Retinal pigment epithelial cell (primary cell): ENCODE measurements at regions not wholly inside any gene's neighbourhood (a gene's known extent, or its start where the extent isn't known, plus 50 kb on each side); places are given as distances from the start of the nearest gene placed in this dataset.
"Not testable (repeated sequence)": the region's sequence is repeated elsewhere in the genome, so short reads cannot be mapped to it uniquely, and the experiment has no call there.

ENCODE experiments used
- DNase-seq: peaks from one replicate; pipeline ENCODE4 v3.0.0-alpha.2; 2010; ENCODE audit warnings: low read depth
- H3K4me3 ChIP-seq: 2 replicates; pipeline ENCODE4 v1.5.1; 2011; ENCODE audit warnings: mild to moderate bottlenecking, low read length, control low read depth, moderate library complexity
- TF ChIP-seq, protein P1 (sequence below): conservative IDR thresholded peaks from 2 replicates; pipeline ENCODE4 v1.5.1; 2011; ENCODE audit warnings: low read depth, low read length, control low read depth, inconsistent platforms

DNA sequence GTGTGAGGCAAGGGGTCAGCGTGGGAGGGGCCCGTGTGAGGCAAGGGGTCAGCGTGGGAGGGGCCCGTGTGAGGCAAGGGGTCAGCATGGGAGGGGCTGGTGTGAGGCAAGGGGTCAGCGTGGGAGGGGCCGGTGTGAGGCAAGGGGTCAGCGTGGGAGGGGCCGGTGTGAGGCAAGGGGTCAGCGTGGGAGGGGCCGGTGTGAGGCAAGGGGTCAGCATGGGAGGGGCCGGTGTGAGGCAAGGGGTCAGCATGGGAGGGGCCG lies 119.2 kb downstream of the SEPTIN14 start:
- H3K4me3 ChIP-seq, DNase-seq: not testable (repeated sequence)

DNA sequence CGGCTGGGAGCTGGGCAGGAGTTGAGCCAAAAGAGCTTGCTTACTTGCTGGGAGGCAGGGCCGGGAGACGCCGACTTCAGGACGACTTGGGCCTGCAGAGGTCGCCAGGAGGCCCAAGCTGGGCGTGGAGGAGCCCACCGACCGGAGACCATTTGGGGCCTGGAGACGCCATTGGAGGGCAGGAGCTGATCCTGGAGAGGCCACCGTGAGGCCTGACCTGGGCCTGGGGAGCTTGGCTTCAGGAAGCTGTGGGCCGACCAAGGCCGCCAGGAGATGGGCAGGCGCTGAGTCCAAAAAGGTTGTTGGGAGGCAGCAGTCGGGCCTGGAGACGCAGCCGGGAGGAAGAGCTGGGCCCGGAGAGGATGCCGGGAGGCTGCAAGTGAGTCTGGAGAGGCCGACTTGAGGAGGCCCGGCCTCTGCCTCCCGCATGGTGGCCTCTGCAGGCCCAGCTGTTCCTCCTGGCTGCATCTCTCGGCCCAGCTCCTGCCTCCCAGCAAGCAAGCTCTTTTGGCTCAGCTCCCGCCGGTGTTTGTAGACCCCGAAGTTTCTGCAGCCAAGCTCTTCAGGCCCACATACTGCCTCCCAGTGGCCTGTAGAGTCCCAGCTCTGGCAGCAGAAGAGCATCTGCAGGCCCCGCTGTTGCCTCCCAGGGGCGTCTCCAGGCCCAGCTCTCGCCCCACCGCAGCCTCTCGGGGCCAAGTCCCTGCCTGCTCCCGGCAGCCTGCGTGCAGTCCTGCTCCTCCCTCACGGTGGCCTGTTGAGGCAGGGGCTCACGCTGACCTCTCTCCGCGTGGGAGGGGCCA lies 119.7 kb downstream of the SEPTIN14 start:
- H3K4me3 ChIP-seq, DNase-seq: not testable (repeated sequence)

DNA sequence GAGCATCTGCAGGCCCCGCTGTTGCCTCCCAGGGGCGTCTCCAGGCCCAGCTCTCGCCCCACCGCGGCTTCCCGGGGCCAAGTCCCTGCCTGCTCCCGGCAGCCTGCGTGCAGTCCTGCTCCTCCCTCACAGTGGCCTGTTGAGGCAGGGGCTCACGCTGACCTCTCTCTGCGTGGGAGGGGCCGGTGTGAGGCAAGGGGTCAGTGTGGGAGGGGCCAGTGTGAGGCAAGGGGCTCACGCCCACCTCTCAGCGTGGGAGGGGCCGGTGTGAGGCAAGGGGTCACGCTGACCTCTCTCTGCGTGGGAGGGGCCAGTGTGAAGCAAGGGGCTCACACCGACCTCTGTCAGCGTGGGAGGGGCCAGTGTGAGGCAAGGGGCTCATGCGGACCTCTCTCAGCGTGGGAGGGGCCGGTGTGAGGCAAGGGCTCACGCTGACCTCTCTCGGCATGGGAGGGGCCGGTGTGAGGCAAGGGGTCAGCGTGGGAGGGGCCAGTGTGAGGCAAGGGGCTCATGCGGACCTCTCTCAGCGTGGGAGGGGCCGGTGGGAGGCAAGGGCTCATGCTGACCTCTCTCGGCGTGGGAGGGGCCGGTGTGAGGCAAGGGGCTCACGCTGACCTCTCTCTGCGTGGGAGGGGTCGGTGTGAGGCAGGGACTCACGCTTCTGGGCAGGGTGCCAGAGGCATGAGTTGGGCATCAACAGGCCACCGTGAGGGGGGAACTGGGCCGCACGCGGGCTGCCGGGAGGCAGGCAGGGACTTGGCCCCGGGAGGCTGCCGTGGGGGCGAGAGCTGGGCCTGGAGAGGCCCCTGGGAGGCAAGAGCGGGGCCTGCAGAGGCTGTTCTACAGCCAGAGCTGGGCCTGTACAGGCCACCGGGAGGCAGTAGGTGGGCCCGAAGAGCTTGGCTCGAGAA lies 120.6 kb downstream of the SEPTIN14 start:
- not testable (repeated sequence) for DNase-seq, H3K4me3 ChIP-seq

DNA sequence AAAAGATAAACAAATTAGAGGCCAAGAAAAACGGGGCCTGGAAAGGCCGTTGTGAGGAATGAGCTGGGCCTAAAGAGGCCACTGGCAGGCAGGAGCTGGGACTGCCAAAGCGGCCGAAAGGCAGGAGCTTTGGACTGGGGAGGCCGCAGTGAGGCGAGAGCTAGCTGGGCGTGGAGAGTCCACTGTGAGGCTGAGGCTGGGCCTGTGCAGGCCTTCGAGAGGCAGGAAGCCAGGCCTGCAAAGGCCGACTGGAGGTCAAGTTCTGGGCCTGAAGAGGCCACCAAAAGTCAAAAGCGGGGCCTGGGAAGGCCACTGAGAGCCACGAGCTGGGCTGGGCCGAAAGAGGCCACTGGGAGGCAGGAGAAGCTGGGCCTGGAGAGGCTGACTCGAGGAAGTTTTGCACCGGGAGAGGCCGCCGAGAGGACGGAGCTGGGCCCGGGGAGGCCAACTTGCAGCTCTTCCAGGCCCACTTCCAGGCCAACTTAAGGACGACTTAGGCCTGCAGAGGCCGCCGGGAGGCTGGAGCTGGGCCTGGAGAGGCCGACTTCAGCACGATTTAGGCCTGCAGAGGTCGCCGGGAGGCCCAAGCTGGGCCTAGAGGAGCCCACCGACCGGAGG lies 121.8 kb downstream of the SEPTIN14 start:
- H3K4me3 ChIP-seq, DNase-seq: not testable (repeated sequence)

DNA sequence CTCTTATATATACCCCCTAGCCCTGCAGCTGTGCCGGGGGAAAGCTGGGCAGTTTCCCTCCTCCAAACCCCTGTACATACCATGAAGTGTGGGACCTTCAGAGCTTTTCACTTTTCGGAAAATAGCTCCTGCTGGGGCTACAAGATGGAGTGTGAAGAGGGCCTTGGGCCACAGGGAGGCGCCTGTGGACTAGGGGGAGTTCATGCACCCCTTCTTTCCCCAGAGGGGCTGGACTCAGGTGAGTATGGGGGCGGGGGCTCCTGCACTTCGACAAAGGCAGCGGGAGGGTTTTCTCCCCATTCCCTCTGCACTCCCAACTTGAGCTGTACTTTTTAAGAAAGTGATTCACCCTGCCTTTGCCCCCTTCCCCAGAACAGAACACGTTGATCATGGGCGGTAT lies 122.5 kb downstream of the SEPTIN14 start:
- not testable (repeated sequence) for DNase-seq, H3K4me3 ChIP-seq

DNA sequence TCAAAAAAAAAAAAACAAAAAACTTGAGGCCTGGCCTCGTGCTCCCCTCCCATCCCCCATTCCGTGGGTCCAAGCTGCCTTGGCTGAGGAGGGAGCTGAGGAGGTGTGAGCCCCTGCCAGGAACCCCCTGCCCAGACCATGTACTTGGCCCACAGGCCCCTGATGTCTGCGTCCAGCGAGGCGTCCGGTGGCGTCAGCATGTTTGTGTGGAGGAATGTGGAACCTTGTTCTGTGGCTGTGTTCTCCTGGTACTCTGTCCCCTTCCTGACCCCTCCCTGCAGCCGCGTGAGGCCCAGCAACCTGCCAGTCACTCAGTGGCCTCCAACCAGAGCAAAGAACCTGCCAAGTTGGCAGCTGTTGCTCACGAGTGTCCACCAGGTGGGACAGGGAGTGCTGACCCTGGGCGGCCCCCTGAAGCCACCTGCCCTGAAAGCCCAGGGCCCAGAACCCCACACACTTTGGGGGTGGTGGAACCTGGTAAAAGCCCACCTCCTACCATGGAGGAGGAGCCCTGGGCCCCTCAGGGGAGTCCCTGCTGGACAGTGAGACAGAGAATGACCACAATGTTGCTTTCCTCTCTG lies 125.8 kb downstream of the SEPTIN14 start:
- not testable (repeated sequence) for DNase-seq

DNA sequence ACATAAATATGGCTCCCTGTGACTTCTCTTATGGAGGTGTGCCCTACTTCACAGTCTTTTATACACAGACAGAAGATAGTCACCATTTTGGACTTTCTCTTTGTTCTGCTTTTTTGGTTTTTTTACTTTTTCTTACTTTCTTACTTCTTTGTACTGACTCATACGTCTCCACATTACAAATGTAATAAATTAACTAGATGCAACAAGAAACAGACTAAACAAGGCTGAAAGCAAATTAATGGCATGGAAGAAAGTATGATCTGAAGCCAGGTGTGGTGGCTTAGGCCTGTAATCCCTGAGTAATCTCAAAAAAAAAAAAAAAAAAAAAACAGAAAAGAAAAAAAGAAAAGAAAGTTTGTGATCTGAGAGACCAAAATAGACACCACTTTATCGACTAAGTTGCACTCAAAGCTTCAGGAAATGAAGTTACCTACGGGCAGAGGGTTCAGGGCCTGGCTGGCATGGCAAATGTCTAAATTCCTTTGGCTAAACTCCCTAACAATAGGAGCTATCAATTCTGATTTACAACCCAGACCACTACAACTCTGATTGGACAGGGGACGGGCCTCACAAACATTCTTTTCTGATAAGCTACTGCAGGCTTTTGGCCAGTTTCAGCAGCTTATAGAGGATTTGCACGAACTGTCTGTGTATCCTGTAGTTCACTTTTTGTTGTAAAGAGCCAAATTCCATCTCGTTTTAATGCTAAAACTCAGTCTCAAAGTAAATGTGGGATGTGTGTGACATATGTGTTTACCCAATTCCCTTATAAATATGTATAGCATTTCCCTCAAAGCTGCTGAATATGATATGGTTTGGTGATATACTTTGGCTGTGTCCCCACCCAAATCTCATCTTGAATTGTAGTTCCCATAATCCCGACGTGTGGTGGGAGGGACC lies 129.1 kb downstream of the SEPTIN14 start:
- no peak overlapping the region for H3K4me3 ChIP-seq
- TF ChIP-seq, protein P1, sequence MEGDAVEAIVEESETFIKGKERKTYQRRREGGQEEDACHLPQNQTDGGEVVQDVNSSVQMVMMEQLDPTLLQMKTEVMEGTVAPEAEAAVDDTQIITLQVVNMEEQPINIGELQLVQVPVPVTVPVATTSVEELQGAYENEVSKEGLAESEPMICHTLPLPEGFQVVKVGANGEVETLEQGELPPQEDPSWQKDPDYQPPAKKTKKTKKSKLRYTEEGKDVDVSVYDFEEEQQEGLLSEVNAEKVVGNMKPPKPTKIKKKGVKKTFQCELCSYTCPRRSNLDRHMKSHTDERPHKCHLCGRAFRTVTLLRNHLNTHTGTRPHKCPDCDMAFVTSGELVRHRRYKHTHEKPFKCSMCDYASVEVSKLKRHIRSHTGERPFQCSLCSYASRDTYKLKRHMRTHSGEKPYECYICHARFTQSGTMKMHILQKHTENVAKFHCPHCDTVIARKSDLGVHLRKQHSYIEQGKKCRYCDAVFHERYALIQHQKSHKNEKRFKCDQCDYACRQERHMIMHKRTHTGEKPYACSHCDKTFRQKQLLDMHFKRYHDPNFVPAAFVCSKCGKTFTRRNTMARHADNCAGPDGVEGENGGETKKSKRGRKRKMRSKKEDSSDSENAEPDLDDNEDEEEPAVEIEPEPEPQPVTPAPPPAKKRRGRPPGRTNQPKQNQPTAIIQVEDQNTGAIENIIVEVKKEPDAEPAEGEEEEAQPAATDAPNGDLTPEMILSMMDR, result no peak
- DNase-seq, result no peak

More for the DNA sequence above, 125.8 kb downstream of the SEPTIN14 start:
- not testable (repeated sequence) for H3K4me3 ChIP-seq

DNA sequence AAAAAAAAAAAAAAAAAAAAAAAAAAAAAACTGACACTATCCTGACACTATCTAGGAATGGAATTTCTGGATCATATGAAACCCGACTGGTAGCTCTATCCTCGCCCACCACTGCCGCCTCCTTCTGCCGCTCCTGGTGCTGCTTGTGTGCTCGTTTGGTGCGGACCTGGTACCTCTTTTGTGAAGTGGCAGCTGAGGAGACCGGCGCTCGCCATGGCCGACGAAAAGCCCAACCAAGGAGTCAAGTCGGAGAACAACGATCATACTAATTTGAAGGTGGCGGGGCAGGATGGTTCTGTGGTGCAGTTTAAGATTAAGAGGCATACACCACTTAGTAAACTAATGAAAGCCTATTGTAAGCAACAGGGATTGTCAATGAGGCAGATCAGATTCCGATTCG lies 130.6 kb downstream of the SEPTIN14 start:
- DNase-seq, result no peak
- no peak overlapping the region for H3K4me3 ChIP-seq
- TF ChIP-seq, protein P1, result no peak

DNA sequence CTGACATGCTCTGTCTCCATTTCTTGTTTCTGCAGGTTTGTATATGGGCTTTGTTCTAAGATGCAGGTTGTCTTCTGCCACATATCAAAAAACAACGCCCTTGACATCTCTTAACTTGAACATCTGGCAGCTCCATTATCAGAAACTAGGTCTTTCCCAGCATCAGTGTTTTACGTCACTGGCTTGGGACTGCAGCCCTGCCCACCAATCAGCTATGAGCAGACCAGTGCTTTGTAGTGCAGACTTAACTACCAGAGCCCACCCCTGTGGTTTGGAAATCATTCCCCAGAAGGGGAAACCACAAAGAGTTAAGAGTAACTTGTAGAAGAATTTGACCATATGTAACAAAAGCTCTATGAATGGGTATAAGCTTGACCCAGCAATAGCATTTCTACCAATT lies 132.4 kb downstream of the SEPTIN14 start:
- DNase-seq, result no peak
- TF ChIP-seq, protein P1, result no peak
- no peak overlapping the region for H3K4me3 ChIP-seq
